GM23338 (cell line): ENCODE measurements at regions not wholly inside any gene's neighbourhood (a gene's known extent, or its start where the extent isn't known, plus 50 kb on each side); places are given as distances from the start of the nearest gene placed in this dataset.

Experiments used
- ATAC-seq: fragments of 200-7000 bp; cut with Tn5 transposase; 3 replicates; pipeline ENCODE4 v1.9.1; 2020
- DNase-seq: peaks from one replicate; pipeline ENCODE4 v3.0.0-alpha.2; 2015; ENCODE audit warnings: low spot score
- H2AFZ ChIP-seq: fragments of 200-600 bp; sonication (generic); 2 replicates; pipeline ENCODE4 v1.8.0; 2016; ENCODE audit warnings: antibody characterized with exemption, mild to moderate bottlenecking, moderate library complexity
- H3F3A ChIP-seq: fragments of 200-600 bp; sonication (generic); replicated peaks from 2 replicates; pipeline ENCODE4 v1.8.0; 2017; ENCODE audit warnings: antibody characterized with exemption, mixed run types, low read depth
- H3K27ac ChIP-seq: fragments of 200-600 bp; sonication (generic); 2 replicates; pipeline ENCODE4 v1.6.1; 2016; ENCODE audit warnings: low read depth
- H3K27me3 ChIP-seq: fragments of 200-600 bp; sonication (generic); 2 replicates; pipeline ENCODE4 v1.8.0; 2016; ENCODE audit warnings: mild to moderate bottlenecking, mixed run types, moderate library complexity; ENCODE audit not compliant: insufficient read depth
- H3K36me3 ChIP-seq: fragments of 200-600 bp; sonication (generic); 2 replicates; pipeline ENCODE4 v1.8.0; 2016; ENCODE audit warnings: mild to moderate bottlenecking; ENCODE audit not compliant: insufficient read depth
- H3K4me1 ChIP-seq: fragments of 200-600 bp; sonication (generic); 2 replicates; pipeline ENCODE4 v1.8.0; 2016; ENCODE audit warnings: mild to moderate bottlenecking, moderate library complexity; ENCODE audit not compliant: insufficient read depth
- H3K4me2 ChIP-seq: fragments of 200-600 bp; sonication (generic); 2 replicates; pipeline ENCODE4 v1.7.1; 2017; ENCODE audit warnings: mixed run types
- H3K4me3 ChIP-seq: fragments of 200-600 bp; sonication (generic); 2 replicates; pipeline ENCODE4 v1.6.1; 2016; ENCODE audit warnings: mixed run types
- H3K79me2 ChIP-seq: fragments of 200-600 bp; sonication (generic); replicated peaks from 2 replicates; pipeline ENCODE4 v1.8.0; 2017; ENCODE audit warnings: mild to moderate bottlenecking; ENCODE audit not compliant: insufficient read depth
- H3K9me2 ChIP-seq: fragments of 200-600 bp; sonication (generic); 2 replicates; pipeline ENCODE4 v1.8.0; 2017; ENCODE audit not compliant: insufficient read depth
- H4K20me1 ChIP-seq: fragments of 200-600 bp; sonication (generic); replicated peaks from 2 replicates; pipeline ENCODE4 v1.8.0; 2017; ENCODE audit warnings: mild to moderate bottlenecking; ENCODE audit not compliant: insufficient read depth
- H3K27ac Mint-ChIP-seq: 2 replicates; pipeline ENCODE4 v1.8.0; 2020; ENCODE audit warnings: inconsistent platforms, mild to moderate bottlenecking, moderate library complexity, mixed read lengths
- H3K27me3 Mint-ChIP-seq: 3 replicates; pipeline ENCODE4 v1.8.0; 2022; ENCODE audit warnings: low read depth, mild to moderate bottlenecking, moderate library complexity, mixed read lengths, inconsistent platforms; ENCODE audit not compliant: insufficient read depth, poor library complexity
- H3K36me3 Mint-ChIP-seq: 3 replicates; pipeline ENCODE4 v1.8.0; 2021; ENCODE audit warnings: low read depth, mild to moderate bottlenecking, inconsistent platforms, moderate library complexity, mixed read lengths
- H3K4me1 Mint-ChIP-seq: 3 replicates; pipeline ENCODE4 v1.8.0; 2020; ENCODE audit warnings: mild to moderate bottlenecking, inconsistent platforms, mixed read lengths
- H3K4me3 Mint-ChIP-seq: 3 replicates; pipeline ENCODE4 v1.8.0; 2021; ENCODE audit warnings: moderate library complexity, mild to moderate bottlenecking, inconsistent platforms, mixed read lengths
- H3K9me3 Mint-ChIP-seq: 3 replicates; pipeline ENCODE4 v1.8.0; 2020; ENCODE audit warnings: moderate library complexity, mild to moderate bottlenecking, inconsistent platforms, mixed read lengths
- CREB1 ChIP-seq: fragments of 250-450 bp; sonication (Bioruptor Pico); IDR thresholded peaks from 2 replicates; pipeline ENCODE4 v1.5.0; 2020; ENCODE audit warnings: low read depth, mild to moderate bottlenecking, moderate library complexity
- CTCF ChIP-seq, 2 experiments: fragments of 200-600 bp in 1 of 2; sonication (generic) in 1 of 2; conservative IDR thresholded peaks; 2 replicates each; pipeline versions ENCODE4 v1.5.1 to v1.6.1; 2016 to 2017; ENCODE audit warnings: antibody characterized with exemption in 2 of 2, low read depth in 2 of 2, mild to moderate bottlenecking in 2 of 2, moderate library complexity in 1 of 2
- ETS1 ChIP-seq: IDR thresholded peaks from 2 replicates; pipeline ENCODE4 v1.6.1; 2016; ENCODE audit warnings: antibody characterized with exemption
- EZH2 ChIP-seq: fragments of 200-600 bp; sonication (generic); IDR thresholded peaks from one replicate; pipeline ENCODE4 v1.8.0; 2017; ENCODE audit warnings: antibody characterized with exemption, mild to moderate bottlenecking, low read depth; ENCODE audit not compliant: unreplicated experiment
- EZH2phosphoT487 ChIP-seq: fragments of 200-600 bp; sonication (generic); IDR thresholded peaks from one replicate; pipeline ENCODE4 v1.8.1; 2018; ENCODE audit warnings: antibody characterized with exemption; ENCODE audit not compliant: unreplicated experiment
- JUNB ChIP-seq: IDR thresholded peaks from one replicate; pipeline ENCODE4 v1.6.1; 2016; ENCODE audit warnings: antibody characterized with exemption; ENCODE audit not compliant: unreplicated experiment
- NANOG ChIP-seq: IDR thresholded peaks from 2 replicates; pipeline ENCODE4 v1.6.1; 2016; ENCODE audit warnings: antibody characterized with exemption, borderline replicate concordance
- POLR2AphosphoS5 ChIP-seq: IDR thresholded peaks from 2 replicates; pipeline ENCODE4 v1.6.1; 2016; ENCODE audit warnings: antibody characterized with exemption, low read depth
- REST ChIP-seq: IDR thresholded peaks from one replicate; pipeline ENCODE4 v1.6.1; 2018; ENCODE audit warnings: antibody characterized with exemption; ENCODE audit not compliant: unreplicated experiment
- STAT1 ChIP-seq: IDR thresholded peaks from one replicate; pipeline ENCODE4 v1.6.1; 2016; ENCODE audit warnings: antibody characterized with exemption; ENCODE audit not compliant: unreplicated experiment
- ZNF114 ChIP-seq: fragments of 250-450 bp; sonication (Bioruptor Pico); IDR thresholded peaks from 2 replicates; pipeline ENCODE4 v1.5.0; 2020; ENCODE audit warnings: mild to moderate bottlenecking, moderate library complexity
- ZNF331 ChIP-seq: fragments of 250-450 bp; sonication (Bioruptor Pico); IDR thresholded peaks from 2 replicates; pipeline ENCODE4 v1.5.0; 2020; ENCODE audit warnings: low read depth, mild to moderate bottlenecking, moderate library complexity
- ZNF462 ChIP-seq: fragments of 250-450 bp; sonication (Bioruptor Pico); IDR thresholded peaks from 2 replicates; pipeline ENCODE4 v1.5.0; 2020; ENCODE audit warnings: mild to moderate bottlenecking, moderate library complexity

GRCh38 chr6:141029908-141030307 is 1102.8 kb upstream of the GJE1 start:
- Mint-ChIP-seq H3K9me3 (no peaks in the 10 kb centered on the region), H3K4me1 (no peaks in the 10 kb centered on the region), H3K27me3 (no peaks in the 10 kb centered on the region), H3K36me3 (no peaks in the 10 kb centered on the region), H3K27ac (no peak overlapping the region), H3K4me3 (no peak overlapping the region)
- Histone ChIP-seq H3K27me3 (no peaks in the 10 kb centered on the region), H3K9me2 (peaks cover 3% of the 10 kb centered on the region; the same call in 1 of the 2 replicates), H4K20me1 (no peaks in the 10 kb centered on the region), H3K4me3 (no peak overlapping the region), H3K4me1 (no peaks in the 10 kb centered on the region), H3F3A (no peaks in the 10 kb centered on the region), H3K79me2 (no peaks in the 10 kb centered on the region), H3K27ac (no peak overlapping the region), H2AFZ (no peak overlapping the region), H3K4me2 (no peak overlapping the region), H3K36me3 (no peaks in the 10 kb centered on the region)
- DNase-seq (no peak), ATAC-seq (no peak)
- TF ChIP-seq EZH2: no peak
- TF ChIP-seq ZNF462: no peak
- no peak for TF ChIP-seq ZNF114
- TF ChIP-seq CREB1 (CRISPR knock-in tag): no peak
- no peak for TF ChIP-seq ZNF331
- no peak for TF ChIP-seq CTCF (conservative IDR thresholded peaks at IDR 0.05; ENCODE audit: low read depth in 2 of 2)
- TF ChIP-seq STAT1: no peak
- no peak for TF ChIP-seq REST
- TF ChIP-seq JUNB: no peak
- no peak for TF ChIP-seq ETS1
- TF ChIP-seq NANOG: no peak
- TF ChIP-seq EZH2phosphoT487: no peak
- TF ChIP-seq POLR2AphosphoS5: no peak
